Choroid plexus epithelial cell (primary cell): ENCODE measurements at regions not wholly inside any gene's neighbourhood (a gene's known extent, or its start where the extent isn't known, plus 50 kb on each side); places are given as distances from the start of the nearest gene placed in this dataset.
A peak's percentile ranks its signal among the peaks of the same experiment; 100 is the strongest.

Experiments used
- DNase-seq: peaks from one replicate; pipeline ENCODE4 v3.0.0-alpha.2; 2010; ENCODE audit warnings: low read depth
- H3K4me3 ChIP-seq: 2 replicates; pipeline ENCODE4 v1.5.1; 2011; ENCODE audit warnings: low read depth, mild to moderate bottlenecking, control low read depth, low read length, moderate library complexity
- TF ChIP-seq, protein P1 (sequence below): conservative IDR thresholded peaks from 2 replicates; pipeline ENCODE4 v1.5.1; 2011; ENCODE audit warnings: low read depth, mild to moderate bottlenecking, control low read depth, inconsistent platforms, low read length, moderate library complexity

- TF ChIP-seq, protein P1, sequence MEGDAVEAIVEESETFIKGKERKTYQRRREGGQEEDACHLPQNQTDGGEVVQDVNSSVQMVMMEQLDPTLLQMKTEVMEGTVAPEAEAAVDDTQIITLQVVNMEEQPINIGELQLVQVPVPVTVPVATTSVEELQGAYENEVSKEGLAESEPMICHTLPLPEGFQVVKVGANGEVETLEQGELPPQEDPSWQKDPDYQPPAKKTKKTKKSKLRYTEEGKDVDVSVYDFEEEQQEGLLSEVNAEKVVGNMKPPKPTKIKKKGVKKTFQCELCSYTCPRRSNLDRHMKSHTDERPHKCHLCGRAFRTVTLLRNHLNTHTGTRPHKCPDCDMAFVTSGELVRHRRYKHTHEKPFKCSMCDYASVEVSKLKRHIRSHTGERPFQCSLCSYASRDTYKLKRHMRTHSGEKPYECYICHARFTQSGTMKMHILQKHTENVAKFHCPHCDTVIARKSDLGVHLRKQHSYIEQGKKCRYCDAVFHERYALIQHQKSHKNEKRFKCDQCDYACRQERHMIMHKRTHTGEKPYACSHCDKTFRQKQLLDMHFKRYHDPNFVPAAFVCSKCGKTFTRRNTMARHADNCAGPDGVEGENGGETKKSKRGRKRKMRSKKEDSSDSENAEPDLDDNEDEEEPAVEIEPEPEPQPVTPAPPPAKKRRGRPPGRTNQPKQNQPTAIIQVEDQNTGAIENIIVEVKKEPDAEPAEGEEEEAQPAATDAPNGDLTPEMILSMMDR, result no peak
- no peak overlapping the region for H3K4me3 ChIP-seq
- DNase-seq, result no peak
These were observed 64.7 kb upstream of the MACF1 start for GRCh38 chr1:39139723-39140360.

DNA sequence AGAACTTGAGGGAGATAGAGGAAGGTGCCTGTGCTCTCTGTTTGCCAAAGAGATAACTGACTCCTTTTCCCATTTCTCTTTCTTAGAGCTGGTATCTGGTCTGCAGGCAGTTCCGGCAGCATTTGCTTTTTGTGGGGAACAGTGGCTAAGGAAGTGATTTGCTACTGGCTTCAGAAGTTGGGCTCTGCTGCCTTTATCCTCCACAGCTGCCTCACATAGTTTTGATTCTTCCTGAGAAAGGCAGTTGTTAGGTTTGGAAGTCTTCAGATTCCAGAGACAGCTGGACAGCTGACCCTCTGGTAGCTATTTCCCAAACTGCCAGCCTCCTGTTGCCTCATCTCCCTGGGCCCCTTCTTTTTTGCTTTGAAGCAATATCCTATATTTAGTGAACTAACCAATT is 62.6 kb upstream of the MACF1 start:
- TF ChIP-seq, protein P1, result no peak
- peak; percentile 90 for DNase-seq
- no peak overlapping the region for H3K4me3 ChIP-seq

- no peak for DNase-seq
These were observed 62.0 kb upstream of the MACF1 start for GRCh38 chr1:39142401-39143060.

GRCh38 chr1:39144924-39145323 is 59.6 kb upstream of the MACF1 start:
- no peak for DNase-seq
- no peak overlapping the region for H3K4me3 ChIP-seq
- TF ChIP-seq, protein P1, result no peak

More at GRCh38 chr1:39142401-39143060, 62.0 kb upstream of the MACF1 start:
- TF ChIP-seq, protein P1, result no peak
- no peak overlapping the region for H3K4me3 ChIP-seq

DNA sequence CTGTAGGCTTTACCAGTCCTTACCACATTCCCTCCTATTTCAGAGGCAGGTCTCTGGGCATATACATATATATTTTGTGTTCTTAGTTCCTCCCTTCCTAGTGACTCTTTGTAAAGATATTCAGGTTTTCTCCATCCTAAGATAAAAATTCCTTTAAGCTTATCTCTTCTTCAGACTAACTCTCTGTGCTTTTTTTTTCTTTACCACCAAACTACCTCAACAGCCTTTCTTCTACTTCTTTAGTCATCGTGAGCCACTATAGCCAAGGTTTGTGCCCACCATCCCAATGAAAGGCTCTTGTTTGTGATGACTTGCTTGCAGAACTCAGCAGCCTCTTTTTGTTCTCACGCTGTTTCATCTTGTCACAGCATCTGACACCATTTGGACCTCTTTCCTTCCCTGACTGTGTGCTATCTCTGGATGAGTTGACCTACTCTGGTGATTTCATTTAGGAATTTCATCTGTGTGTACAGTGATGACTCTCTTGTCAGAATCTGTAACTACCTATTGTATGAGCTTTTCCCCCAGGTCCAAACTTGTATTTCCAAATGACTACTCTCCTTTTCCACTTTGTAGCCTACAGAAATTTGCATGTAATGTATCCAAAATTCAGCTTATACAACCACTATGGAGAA is 59.0 kb upstream of the MACF1 start:
- no peak for DNase-seq
- no peak overlapping the region for H3K4me3 ChIP-seq
- TF ChIP-seq, protein P1, result no peak

DNA sequence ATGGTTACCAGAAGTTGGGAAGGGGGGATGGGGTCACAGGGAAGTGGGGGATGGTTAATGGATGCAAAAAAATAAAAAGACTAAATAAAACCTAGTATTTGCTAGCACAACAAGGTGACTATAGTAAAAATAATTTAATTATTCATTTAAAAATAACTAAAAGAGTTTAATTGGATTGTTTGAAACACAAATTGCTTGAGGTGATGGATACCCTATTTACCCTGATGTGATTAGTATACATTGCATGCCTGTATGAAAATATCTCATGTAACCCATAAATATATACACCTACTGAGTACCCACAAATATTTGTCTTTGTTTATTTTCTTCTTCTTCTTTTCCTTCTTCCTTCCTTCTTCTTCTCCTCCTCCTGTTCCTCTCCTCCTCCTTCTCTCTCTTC is 57.8 kb upstream of the MACF1 start:
- DNase-seq, result no peak
- H3K4me3 ChIP-seq, result no peak overlapping the region
- TF ChIP-seq, protein P1, result no peak
